ENCODE measurements at regions not wholly inside any gene's neighbourhood (a gene's known extent, or its start where the extent isn't known, plus 50 kb on each side); places are given as distances from the start of the nearest gene placed in this dataset.
"Not testable (repeated sequence)": the region's sequence is repeated elsewhere in the genome, so short reads cannot be mapped to it uniquely, and the experiment has no call there.

DNA sequence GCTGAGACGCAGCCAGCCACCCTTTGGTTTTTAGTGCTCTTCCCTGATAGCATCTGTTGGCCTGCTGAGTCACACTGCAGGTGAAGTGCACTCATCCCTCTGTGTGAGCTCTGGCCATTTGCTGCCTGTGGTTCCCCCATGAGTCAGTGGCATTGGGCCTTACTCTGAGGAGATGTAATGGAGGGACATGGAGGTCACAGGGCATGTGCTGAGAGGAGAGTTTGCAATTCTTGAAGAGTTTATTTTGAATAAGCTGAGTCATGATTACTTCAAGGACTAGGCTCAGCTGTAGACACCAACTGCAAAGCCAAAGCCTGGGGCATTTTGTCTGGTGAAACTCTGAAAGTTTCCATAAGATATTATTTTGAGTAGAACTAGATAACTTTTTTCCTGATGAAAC lies 200.3 kb downstream of the BCL2L11 start:
- not testable (repeated sequence) for DNase-seq

DNA sequence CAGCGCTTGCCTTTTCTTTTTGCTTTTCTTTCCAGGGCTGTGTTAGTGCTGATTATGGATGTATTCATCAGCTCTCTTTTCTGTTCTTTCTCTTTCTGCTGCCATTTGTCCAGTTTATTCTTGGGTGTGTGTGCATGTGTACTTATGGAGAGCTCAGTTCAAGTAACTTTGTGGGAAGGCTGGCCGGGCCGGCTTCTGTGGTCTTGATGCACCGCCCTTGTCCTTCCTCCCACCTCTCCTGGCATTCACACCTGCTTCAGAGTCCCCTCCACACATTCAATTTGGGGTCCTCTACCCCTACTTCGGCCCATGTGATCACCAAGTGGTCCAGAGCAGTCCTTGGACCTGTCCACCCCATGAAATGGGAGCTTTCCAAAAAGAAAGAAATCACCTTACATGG lies 202.7 kb downstream of the BCL2L11 start:
- not testable (repeated sequence) for DNase-seq

DNA sequence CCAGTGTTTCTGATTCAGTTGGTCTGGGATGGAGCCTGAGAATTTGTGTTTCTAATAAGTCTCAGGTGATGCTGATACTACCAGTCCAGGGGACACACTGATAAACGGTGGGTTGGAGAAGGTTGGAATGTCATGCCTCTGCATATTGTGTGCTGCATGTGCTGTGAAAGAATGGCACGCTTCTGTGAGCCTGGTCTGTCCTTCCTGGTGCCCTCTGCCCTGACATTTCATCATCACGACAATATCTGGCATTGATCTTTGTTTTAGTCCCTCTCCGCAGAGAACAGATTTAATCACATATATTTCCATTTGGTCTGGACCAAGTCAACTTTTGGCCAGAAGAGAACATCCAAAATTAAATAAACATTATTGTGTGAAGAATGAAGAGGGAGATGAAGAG lies 207.0 kb downstream of the BCL2L11 start:
- not testable (repeated sequence) for DNase-seq

DNA sequence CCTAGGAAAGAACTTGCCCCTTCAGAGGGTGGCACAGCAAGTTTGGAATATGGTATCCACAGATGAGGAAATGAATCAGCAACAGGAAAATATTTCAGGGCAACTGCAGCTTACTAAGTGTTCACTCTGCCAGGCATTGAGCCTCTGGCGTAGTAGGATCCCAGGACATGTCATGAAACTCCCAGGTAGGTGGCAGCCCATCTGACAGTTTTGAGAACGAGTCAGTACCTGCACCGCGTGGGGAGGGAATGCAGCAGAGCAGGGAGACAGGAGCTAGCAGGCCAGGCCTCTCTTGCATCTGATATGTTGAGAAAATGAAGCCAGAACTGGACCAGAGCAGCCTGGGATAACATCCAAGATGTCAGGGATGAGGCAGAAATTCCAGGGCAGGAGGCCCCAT lies 208.6 kb downstream of the BCL2L11 start:
- not testable (repeated sequence) for DNase-seq

DNA sequence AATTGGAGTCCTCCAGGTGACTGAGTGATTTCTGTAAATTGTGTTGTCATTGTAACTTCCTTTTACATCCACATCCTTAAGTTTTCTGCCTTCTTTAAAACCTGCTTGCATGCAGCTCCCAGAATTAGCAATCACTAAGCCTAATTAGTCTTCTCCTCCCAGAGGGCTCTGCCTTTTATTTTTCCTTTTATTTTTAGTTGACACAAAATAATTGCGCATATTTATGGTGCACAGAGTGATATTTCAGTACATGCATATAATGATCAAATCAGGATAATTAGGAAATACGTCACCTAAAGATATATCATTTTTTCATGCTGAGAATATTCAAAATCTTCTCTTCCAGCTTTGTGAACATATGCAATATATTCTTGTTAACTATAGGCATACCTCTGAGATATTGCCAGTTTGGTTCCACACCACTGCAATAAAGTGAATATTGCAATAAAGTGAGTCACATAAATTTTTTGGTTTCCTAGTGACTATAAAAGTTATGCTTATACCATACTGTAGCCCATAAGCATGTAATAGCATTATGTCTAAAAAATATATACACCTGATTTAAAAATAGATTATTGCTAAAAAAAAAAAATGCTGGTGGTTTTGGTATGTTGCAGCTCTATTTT lies 210.5 kb downstream of the BCL2L11 start:
- not testable (repeated sequence) for DNase-seq

DNA sequence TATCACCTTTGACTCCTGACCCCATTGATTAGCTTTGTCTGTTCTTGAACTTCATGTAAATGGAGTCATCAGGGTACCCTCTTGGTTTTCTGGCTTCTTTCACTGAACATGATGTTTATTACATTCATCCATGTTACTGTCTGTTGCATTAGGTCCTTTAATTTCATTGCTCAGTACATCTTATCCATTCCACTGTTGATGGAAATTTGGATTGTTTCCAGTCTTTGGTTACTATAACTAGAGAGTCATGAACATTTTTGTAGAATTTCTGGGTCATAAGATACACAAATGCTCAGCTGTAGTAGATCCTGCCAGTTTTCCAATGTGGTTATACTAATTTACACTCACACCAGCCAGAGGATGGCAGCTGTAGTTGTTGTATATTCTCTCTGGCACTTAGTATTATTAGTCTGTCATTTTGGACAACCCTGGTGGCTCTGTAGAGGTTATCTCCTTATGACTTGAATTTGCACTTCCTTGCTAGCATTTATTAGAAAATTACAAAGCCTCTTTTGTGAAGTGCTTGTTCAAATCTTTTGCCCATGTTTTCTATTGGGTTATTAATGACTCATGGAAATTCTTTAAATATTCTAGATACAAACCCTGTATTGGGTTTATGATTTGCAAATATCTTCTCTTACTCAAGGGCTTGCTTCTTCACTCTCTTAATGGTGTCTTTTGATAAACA lies 214.7 kb downstream of the BCL2L11 start:
- DNase-seq = not testable (repeated sequence)

DNA sequence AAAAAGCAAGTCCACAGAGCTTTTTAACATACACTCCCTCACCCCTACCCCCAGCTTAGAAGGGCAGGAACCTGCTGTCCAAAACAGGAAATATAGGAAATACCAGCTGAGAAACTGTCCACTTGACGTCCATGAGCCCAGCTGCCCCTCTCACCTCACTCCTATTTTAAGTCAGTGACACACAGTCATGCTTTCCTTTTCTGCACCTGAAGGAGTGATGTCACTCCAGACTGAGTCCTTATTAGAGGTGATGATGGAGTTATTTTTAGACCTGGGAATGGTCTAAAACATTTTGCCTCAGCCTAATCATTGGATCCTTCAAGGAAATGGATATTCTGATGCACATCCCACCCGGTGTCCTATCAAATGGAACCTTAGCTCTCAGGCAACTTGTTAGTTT lies 217.8 kb downstream of the BCL2L11 start:
- not testable (repeated sequence) for DNase-seq

DNA sequence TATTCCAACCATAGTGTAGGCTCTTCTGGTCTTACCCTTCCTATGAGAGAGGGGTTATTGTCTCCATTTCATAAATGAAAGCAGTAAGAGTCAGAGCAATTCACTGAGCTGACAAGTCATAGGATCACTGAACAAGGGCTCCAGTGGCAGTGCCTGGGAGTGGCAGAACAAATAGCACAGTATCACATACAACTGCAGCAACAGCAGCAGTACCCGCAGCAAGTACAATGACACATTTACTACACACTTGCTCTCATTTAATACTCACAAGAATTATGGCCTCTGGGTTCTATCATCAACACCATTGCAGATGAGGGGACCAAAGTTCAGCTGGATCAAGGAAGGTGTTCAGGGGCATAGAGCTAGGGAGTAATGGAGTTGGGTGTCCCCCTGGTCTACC lies 218.8 kb downstream of the BCL2L11 start:
- not testable (repeated sequence) for DNase-seq

DNA sequence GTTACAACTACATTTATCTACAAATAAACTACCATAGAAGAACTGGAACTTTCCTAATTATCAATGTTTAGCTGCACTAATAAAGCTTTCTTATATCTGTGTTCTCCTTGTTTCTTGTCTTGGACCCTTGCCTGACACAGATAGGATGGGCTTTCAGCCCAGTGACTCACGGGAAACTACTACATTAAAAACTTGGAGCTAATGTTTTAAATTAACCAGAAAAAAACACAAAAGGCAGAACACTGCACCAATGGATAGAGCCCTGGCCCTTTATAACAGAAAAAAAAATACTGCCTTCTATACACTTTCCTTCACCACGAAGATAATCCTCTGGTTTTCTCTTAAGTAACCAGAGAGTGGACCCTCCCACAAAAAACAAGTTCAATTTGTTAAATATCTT lies 223.9 kb downstream of the BCL2L11 start:
- DNase-seq = not testable (repeated sequence)

DNA sequence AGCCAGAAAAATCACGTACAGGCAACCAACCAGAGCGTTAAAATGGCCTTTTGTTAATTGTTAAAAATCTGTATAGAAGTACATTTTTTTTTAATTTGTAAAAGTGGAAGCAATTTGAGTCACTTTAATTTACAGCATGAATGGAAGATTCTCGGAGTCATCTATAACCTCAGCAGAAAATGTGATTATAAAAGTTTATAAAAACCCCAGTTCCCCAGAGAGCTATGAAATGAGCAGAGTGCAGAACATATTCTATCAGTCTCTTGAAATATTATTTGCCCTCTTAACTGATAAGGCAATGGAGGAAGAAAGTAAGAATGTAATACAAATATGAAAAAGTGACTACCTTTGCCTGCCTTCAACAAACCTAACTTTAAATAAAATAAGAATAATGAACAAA lies 224.7 kb downstream of the BCL2L11 start:
- DNase-seq = not testable (repeated sequence)

DNA sequence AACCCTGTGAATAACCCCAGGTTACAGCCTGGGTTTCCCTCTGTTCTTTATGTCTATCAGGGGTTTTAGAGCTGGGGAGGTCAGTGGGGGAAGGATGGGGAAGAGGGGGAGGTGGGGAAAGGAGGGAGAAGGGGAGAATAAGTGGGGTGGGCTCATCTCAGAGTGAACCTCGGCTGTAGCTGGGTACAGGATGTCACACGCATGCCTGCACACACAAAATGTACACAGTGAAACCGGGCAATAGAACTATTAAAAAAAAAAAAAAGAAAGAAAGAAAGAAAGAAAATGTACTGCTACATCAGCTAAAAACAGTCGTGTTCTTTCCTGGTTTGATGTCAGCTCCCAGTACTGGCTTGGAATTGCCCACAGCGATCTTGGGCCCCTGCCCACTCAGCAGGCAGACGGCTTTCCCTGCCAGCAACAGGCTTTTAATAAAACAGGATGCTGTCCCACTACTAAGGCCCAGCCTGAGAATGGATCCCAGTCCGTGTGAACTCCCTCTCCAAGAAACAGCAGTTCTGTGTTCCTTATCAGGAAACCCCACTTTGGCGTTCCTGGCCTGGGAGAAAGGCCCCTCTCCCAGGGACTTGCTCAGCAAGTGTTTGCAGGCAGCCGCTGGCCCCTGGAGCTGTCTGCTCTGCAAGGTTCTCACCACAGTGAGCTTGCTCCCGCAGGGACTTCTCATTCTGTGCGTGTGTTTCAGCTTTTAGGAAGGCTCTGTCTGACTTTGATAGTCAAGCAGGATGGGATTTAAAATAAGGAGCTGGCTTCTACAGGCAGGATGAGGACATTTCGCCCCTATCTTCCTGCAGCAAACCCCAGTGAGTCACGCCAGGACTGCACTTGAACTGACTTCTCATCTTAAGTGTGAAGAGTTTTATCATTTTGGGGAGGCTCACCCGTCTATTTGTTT lies 225.6 kb downstream of the BCL2L11 start:
- DNase-seq = not testable (repeated sequence)

DNA sequence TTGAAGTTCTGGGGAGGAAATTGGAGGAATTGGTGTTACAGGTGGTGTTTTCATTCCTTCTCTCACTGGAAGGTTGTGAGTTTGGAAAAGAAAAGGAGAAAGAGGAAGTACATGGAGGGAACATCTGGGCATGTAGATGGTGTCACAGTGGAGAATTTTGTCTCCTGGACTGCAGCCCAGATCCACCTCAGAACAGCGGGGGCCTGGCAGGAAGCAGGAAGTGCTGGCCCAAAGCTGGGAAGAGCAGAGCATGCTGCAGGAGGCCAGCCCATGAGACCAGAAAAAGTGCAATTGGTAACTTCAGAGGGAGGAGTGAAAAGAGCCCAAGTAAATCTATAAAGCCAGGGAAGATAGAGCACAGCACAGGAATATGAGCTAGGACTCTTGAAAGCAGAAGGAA lies 227.0 kb downstream of the BCL2L11 start:
- not testable (repeated sequence) for DNase-seq

DNA sequence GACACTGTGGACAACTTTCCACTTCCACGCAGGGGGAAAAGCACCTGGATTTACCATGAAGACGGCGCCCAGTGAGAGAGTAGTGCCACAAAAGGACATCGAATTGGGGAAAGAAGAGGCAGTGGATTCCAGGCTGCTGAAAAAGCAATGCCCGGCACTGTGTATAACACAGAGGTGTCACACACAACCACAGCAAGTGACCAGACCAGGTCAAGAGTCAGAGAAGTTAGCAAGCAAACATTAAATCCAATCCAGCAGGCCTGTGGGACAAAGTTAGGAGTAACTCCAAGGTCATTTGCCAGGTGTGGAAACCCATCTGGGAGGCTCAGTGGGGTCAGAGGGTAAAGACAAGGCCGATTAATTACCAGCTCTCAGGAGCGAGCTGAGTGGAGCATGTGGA lies 227.6 kb downstream of the BCL2L11 start:
- DNase-seq = not testable (repeated sequence)

DNA sequence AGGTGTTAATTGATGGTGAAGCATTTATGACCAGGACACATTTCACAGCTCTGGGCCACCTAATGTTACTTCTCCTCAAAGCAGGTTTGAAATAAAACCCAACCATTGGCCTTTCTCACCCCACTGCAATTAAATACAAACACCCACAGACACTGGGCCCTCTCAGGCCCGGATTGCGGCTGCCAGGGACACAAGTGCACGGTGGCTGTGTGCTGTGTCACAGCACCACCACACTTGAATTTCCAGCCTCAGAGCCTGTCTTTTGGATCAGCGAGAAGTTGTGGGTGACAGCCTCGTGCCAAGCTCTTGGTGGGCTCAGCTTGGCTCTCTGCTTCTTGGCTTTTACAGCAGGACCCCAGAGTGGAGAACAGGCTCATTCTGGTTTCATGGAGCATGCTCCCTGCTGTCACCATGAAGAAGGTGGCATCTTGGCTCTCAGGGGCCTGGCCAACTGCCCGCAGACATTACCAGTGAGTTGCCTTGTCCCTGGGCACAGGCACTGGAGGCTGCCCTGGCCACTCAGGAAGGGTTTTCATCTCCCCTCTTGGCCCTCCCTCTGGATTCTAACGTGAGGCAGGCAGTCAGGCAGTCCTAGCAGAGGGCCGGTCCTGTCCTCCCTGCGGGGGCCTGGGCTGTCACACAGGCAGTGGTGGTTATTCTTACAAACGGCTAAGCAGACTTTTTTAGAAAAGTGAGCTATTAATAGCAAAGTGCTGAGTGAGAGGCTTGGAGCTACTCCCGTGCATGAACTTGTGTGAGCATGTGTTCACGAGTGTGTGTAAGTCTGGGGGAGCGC lies 234.5 kb downstream of the BCL2L11 start:
- not testable (repeated sequence) for DNase-seq

DNA sequence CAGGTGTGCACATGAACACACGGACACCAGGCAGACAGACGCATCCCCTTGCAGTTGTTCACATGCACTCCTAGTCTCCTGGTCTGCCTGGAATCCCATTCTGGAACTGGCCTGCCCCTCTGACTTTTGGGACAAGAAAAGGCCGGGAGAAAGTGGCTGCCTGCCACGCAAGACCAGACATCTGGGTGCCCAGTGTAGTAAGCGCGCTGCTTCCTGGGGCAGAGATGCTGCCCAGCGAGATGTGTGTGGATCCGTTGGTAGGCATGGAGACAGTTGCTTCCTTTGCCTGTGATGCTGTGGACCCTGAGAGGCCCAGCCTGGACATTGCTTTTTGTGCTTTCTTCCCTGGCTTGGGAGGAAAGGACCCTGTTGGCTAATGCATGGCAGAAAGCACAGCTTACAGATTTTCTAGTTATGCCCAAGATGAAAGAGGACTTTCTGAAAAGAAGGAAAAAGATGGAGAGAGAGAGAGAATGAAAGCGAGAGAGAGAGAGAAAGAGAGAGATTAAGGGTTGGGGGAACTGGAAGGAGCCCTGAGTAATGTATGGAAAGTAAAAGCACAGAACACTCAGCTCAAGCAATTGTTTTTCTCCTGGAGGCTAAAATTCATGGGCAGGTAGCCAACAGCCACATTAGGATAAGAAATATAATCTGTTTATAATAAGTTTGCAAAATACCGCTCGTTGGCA lies 235.3 kb downstream of the BCL2L11 start:
- DNase-seq = not testable (repeated sequence)

DNA sequence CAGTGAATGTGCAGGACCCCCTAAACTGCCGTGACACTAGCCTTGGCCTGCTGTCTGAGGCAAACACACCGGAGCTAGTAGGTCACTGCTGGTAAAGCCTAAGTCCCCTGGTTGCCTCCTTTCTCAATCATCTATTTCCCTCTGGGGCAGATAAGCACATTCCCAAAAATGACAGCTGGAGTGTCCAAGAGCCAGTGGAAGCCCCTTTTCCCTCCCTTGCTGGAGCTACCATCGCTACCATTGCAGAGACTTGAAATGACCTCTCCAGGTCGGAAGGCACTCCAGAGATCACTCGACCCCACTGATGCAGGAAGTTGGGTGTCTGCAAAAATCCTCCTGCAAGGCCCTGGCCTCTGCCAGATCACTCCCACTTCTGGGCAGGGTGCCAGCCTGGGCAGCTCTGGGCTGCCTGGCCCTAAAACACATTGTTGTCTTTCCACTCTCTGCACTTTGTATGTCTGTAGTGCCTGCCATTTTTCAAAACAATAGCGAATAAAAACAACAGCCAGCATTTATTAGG lies 235.9 kb downstream of the BCL2L11 start:
- DNase-seq = not testable (repeated sequence)

DNA sequence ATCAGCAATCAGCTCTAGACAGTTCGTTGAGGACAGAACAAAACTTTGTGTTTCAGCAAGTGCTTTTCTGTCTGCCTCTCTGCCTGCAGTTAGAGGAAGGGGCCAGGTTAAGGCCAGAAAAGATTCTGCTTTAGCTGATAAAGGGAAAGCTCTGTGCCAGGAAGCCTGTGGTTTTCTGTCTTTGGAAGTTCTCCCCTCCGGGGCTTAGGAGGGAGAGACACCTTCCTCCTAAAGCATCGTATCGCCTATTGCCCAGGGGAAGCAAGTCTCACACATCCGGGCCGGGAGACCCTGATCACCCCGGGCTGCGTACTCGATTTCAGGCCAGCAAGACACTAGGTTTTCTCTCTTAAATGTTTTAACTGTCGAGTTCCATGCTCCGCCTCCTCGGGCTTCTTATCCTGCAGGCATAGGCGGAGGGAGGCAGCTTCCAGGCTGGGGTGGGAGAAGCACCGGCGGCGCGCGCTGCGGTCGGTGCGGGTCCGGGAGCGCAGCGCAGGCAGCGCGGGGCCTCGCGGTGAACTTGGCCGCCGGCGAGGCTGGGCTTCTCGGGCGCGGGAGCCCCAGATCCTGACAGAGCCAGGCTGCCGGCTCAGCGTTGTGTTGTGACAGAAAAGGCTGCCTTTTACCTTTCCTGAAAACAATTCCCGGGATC lies 245.4 kb downstream of the BCL2L11 start:
- DNase-seq = not testable (repeated sequence)

DNA sequence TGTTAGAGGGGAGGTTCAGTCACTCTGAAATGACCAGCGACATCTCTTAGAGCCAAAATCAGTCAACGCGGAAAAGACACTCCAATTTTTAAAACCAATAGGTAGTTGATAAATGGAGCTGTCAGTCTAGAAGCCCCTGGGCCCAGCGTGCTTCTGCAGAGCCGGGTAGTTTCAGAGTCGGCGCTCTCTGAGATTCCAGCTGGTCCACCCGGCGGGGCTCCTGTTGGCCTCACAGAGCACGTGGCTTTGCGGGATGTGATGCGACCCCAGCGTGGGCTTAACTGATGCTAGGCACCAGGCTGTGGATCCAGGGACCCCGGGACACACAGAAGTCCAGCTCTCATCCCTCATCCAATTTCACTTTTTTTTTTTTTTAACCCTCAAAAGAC lies 245.9 kb downstream of the BCL2L11 start:
- not testable (repeated sequence) for DNase-seq

DNA sequence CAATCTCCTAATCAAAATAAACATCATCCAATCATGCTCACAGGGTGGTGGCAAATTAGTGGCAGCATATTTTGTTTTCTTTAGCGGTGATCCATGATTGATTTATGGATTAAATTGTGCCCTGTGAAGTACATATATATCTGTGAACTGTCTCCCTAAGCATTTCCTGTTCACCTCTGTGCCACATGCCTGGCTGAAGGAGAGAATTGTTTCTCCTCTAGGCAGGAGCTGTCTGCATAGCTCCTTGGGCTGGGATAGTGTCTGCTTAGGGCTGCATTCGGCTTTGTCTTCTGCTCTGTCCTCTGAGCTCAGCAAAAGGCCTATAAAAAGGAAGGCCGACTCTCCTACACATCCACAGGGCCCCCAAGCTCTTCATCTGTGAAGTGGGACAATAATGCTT lies 246.4 kb downstream of the BCL2L11 start:
- not testable (repeated sequence) for DNase-seq

DNA sequence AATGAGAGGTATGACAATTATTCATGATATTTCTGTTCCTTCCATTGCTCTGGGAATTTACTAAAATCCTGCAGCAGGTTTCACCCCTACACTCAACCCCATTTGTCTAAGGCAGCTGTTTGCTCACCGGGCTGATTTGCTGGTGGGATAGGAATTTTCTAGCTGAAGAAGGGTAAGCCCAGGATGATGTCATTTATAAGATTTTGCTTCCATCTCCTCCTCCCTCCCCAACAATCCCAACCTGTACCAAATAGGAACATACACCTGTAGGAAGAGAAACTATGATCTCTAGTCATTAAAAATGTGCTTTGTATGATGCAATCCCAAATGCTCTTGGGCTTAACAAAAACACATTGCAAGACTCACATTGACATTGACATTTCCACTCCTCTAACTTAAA lies 247.2 kb downstream of the BCL2L11 start:
- DNase-seq = not testable (repeated sequence)

DNA sequence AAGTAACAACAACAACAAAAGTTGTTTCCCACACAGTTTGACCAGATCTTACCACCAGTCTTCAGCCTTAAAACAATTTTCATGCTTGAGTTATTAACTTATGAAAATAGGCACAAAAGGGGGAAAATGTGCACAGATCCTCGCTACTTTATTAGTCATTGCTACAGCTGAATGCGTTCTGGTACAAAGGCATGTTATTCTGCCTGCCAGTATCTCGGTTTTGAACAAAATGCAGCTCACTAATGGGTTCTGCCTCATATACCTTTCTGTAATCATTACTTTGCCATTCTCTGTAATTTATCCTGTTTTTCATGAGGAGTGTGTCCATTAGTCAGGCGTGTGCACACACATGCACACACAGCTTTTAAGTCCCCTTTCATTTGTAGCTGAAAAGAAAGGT lies 247.6 kb downstream of the BCL2L11 start:
- not testable (repeated sequence) for DNase-seq
